GDM1 (cell line): ENCODE measurements at regions not wholly inside any gene's neighbourhood (a gene's known extent, or its start where the extent isn't known, plus 50 kb on each side); places are given as distances from the start of the nearest gene placed in this dataset.
"Not testable (repeated sequence)": the region's sequence is repeated elsewhere in the genome, so short reads cannot be mapped to it uniquely, and the experiment has no call there.

Source experiments
- DNase-seq: peaks from one replicate; lab custom pipeline; 2025; lab: John Stamatoyannopoulos, UW

GRCh38 chr18:10141559-10141958 lies 227.7 kb downstream of the VAPA start:
- DNase-seq: no peak

GRCh38 chr18:10142056-10142455 lies 228.2 kb downstream of the VAPA start:
- DNase-seq: no peak

GRCh38 chr18:10142496-10143160 lies 228.8 kb downstream of the VAPA start:
- no peak for DNase-seq

GRCh38 chr18:10143596-10143995 lies 229.8 kb downstream of the VAPA start:
- no peak for DNase-seq

- DNase-seq: no peak
Observed at GRCh38 chr18:10145546-10145945, 231.7 kb downstream of the VAPA start.

- DNase-seq: no peak
Observed at GRCh38 chr18:10147226-10147625, 233.4 kb downstream of the VAPA start.

- no peak for DNase-seq
Observed at GRCh38 chr18:10147752-10148151, 233.9 kb downstream of the VAPA start.

GRCh38 chr18:10148189-10148929 lies 234.5 kb downstream of the VAPA start:
- no peak for DNase-seq

- no peak for DNase-seq
Observed at GRCh38 chr18:10149768-10150556, 236.1 kb downstream of the VAPA start.

GRCh38 chr18:10150576-10150975 lies 236.8 kb downstream of the VAPA start:
- DNase-seq: not testable (repeated sequence)

GRCh38 chr18:10152475-10152874 lies 238.7 kb downstream of the VAPA start:
- no peak for DNase-seq

- no peak for DNase-seq
Observed at GRCh38 chr18:10153924-10154752, 240.3 kb downstream of the VAPA start.

- no peak for DNase-seq
Observed at GRCh38 chr18:10157706-10158105, 243.9 kb downstream of the VAPA start.

GRCh38 chr18:10160251-10160650 lies 246.4 kb downstream of the VAPA start:
- DNase-seq: no peak

GRCh38 chr18:10161315-10161714 lies 247.5 kb downstream of the VAPA start:
- DNase-seq: no peak

- no peak for DNase-seq
Observed at GRCh38 chr18:10162340-10162739, 248.5 kb downstream of the VAPA start.

GRCh38 chr18:10164271-10165071 lies 250.7 kb downstream of the VAPA start:
- no peak for DNase-seq

GRCh38 chr18:10166164-10166807 lies 252.5 kb downstream of the VAPA start:
- no peak for DNase-seq

GRCh38 chr18:10167759-10168158 lies 253.9 kb downstream of the VAPA start:
- DNase-seq: no peak

GRCh38 chr18:10168477-10168876 lies 254.7 kb downstream of the VAPA start:
- DNase-seq: no peak
